ENCODE measurements at regions not wholly inside any gene's neighbourhood (a gene's known extent, or its start where the extent isn't known, plus 50 kb on each side); places are given as distances from the start of the nearest gene placed in this dataset.

DNA sequence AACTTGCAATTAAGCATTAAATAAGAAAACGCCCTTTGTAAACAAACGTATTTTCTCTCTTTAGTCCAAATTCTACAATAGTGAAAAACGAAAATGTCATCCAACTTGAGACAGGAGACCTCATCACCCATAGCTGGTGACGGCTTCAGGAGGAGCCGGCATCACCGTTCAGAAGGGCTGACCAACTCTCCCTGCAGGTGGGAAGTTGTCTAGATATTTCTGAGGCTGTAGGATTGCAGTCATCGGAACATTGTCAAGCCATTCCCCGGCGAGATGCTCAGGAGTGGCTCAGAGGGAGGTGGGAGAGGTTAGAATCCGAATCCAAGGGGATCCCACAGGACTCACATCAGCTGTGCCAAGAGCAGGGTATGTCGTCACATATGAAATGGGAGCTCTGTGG lies 76.7 kb downstream of the RBFOX3 start:
- no peaks in the 10 kb centered on the region for H3K27me3 ChIP-seq (ENCODE audit: low read length)
- no peak overlapping the region for H3K9ac ChIP-seq (ENCODE audit: low read length)
- no peaks in the 10 kb centered on the region for H3K9me2 ChIP-seq (replicated peaks; ENCODE audit: insufficient read depth, low read length)
- H3K79me2 ChIP-seq (ENCODE audit: insufficient read depth, low read length): no peaks in the 10 kb centered on the region
- H3K4me3 ChIP-seq (ENCODE audit: insufficient read depth, low read length, poor library complexity, severe bottlenecking): no peak overlapping the region
- no peaks in the 10 kb centered on the region for H3K9me3 ChIP-seq (ENCODE audit: insufficient read depth, low read length)
- H3K27ac ChIP-seq (ENCODE audit: low read depth, low read length): no peak overlapping the region
- TF ChIP-seq, protein P1, sequence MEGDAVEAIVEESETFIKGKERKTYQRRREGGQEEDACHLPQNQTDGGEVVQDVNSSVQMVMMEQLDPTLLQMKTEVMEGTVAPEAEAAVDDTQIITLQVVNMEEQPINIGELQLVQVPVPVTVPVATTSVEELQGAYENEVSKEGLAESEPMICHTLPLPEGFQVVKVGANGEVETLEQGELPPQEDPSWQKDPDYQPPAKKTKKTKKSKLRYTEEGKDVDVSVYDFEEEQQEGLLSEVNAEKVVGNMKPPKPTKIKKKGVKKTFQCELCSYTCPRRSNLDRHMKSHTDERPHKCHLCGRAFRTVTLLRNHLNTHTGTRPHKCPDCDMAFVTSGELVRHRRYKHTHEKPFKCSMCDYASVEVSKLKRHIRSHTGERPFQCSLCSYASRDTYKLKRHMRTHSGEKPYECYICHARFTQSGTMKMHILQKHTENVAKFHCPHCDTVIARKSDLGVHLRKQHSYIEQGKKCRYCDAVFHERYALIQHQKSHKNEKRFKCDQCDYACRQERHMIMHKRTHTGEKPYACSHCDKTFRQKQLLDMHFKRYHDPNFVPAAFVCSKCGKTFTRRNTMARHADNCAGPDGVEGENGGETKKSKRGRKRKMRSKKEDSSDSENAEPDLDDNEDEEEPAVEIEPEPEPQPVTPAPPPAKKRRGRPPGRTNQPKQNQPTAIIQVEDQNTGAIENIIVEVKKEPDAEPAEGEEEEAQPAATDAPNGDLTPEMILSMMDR (IDR thresholded peaks at IDR 0.05; ENCODE audit: insufficient read depth, low read length, poor library complexity, severe bottlenecking): no peak
- TF ChIP-seq EZH2phosphoT487 (conservative IDR thresholded peaks at IDR 0.05; ENCODE audit: low read length): no peak
- no peaks in the 10 kb centered on the region for H3K36me3 ChIP-seq (ENCODE audit: low read length)
- no peak overlapping the region for H3K4me2 ChIP-seq (ENCODE audit: low read depth, low read length, poor library complexity, severe bottlenecking)
- H4K20me1 ChIP-seq (ENCODE audit: low read depth, low read length): no peaks in the 10 kb centered on the region
- H3F3A ChIP-seq (ENCODE audit: insufficient read depth): no peaks in the 10 kb centered on the region
- no peak overlapping the region for H2AFZ ChIP-seq (ENCODE audit: low read depth, low read length, severe bottlenecking)

DNA sequence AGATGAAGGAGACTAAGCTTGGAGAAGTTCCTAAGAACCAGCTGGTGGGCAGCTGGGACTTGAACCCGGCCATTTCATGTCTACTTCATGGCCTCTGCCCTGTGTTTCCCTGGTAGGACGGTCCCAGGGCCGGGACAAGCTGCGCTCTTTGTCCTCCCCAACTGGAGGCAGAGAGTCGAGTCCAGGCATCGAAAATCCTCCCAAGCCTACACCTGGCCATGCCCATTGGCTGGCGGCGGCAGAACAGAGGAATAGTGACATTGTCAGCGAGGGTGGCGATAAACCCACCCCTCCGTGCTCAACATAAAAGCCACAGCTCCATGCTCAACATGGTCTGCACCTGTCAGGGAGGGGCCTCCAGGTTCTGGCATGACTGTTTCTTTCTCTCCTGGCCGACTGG lies 77.7 kb downstream of the RBFOX3 start:
- no peaks in the 10 kb centered on the region for H3K27me3 ChIP-seq (ENCODE audit: low read length)
- no peaks in the 10 kb centered on the region for H3K36me3 ChIP-seq (ENCODE audit: low read length)
- H3F3A ChIP-seq (ENCODE audit: insufficient read depth): no peaks in the 10 kb centered on the region
- TF ChIP-seq EZH2phosphoT487 (conservative IDR thresholded peaks at IDR 0.05; ENCODE audit: low read length): no peak
- TF ChIP-seq, protein P1 (IDR thresholded peaks at IDR 0.05; ENCODE audit: insufficient read depth, low read length, poor library complexity, severe bottlenecking): no peak
- H3K4me3 ChIP-seq (ENCODE audit: insufficient read depth, low read length, poor library complexity, severe bottlenecking): no peak overlapping the region
- no peak overlapping the region for H2AFZ ChIP-seq (ENCODE audit: low read depth, low read length, severe bottlenecking)
- H3K9me2 ChIP-seq (replicated peaks; ENCODE audit: insufficient read depth, low read length): no peaks in the 10 kb centered on the region
- H3K79me2 ChIP-seq (ENCODE audit: insufficient read depth, low read length): no peaks in the 10 kb centered on the region
- H3K9ac ChIP-seq (ENCODE audit: low read length): no peak overlapping the region
- no peak overlapping the region for H3K27ac ChIP-seq (ENCODE audit: low read depth, low read length)
- no peaks in the 10 kb centered on the region for H4K20me1 ChIP-seq (ENCODE audit: low read depth, low read length)
- no peak overlapping the region for H3K4me2 ChIP-seq (ENCODE audit: low read depth, low read length, poor library complexity, severe bottlenecking)
- no peaks in the 10 kb centered on the region for H3K9me3 ChIP-seq (ENCODE audit: insufficient read depth, low read length)

DNA sequence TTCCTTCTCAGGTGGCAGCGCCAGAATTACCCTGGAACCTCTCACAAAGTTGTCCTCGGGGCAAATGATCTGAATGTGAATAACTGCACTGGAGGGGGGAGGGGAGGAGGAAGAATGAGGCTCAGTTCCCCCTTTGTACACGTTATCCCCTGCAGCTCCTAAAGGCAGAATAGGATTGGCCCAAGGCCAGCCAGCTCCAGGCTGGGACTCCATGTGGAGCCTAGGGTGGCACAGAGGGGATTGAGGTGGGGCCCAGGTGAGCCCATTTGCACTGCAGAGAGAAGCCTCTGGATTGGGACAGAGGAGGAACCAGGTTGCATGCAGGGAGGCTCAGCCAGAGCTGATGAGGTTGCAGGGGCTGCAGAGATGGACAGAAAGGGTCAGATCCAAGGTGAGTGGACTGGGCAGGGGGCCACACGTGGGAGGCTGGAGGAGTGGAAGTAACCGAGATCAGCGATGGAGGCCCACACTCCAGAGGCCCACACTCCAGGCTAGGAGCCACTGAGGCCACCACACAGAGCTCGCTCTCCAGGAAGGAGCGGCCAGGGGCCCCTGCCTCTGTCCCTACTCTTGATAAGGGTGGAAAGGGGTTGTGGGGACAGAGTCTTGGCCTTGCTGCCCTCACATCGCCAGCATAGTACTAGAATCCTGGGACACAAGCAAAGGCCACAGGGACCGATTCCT lies 78.6 kb downstream of the RBFOX3 start:
- Histone ChIP-seq H2AFZ (ENCODE audit: low read depth, low read length, severe bottlenecking) (no peak overlapping the region), H3K9me2 (replicated peaks; ENCODE audit: insufficient read depth, low read length) (no peaks in the 10 kb centered on the region), H3K27me3 (ENCODE audit: low read length) (no peaks in the 10 kb centered on the region), H4K20me1 (ENCODE audit: low read depth, low read length) (no peaks in the 10 kb centered on the region), H3K79me2 (ENCODE audit: insufficient read depth, low read length) (no peaks in the 10 kb centered on the region), H3K36me3 (ENCODE audit: low read length) (no peaks in the 10 kb centered on the region), H3K9me3 (ENCODE audit: insufficient read depth, low read length) (no peaks in the 10 kb centered on the region), H3K4me2 (ENCODE audit: low read depth, low read length, poor library complexity, severe bottlenecking) (no peak overlapping the region), H3F3A (ENCODE audit: insufficient read depth) (no peaks in the 10 kb centered on the region), H3K9ac (ENCODE audit: low read length) (no peak overlapping the region), H3K4me3 (ENCODE audit: insufficient read depth, low read length, poor library complexity, severe bottlenecking) (no peak overlapping the region), H3K27ac (ENCODE audit: low read depth, low read length) (no peak overlapping the region)
- TF ChIP-seq, protein P1 (IDR thresholded peaks at IDR 0.05; ENCODE audit: insufficient read depth, low read length, poor library complexity, severe bottlenecking): no peak
- TF ChIP-seq EZH2phosphoT487 (conservative IDR thresholded peaks at IDR 0.05; ENCODE audit: low read length): no peak

All from SU-DHL-6 (cell line).